ENCODE measurements at regions not wholly inside any gene's neighbourhood (a gene's known extent, or its start where the extent isn't known, plus 50 kb on each side); places are given as distances from the start of the nearest gene placed in this dataset.

DNA sequence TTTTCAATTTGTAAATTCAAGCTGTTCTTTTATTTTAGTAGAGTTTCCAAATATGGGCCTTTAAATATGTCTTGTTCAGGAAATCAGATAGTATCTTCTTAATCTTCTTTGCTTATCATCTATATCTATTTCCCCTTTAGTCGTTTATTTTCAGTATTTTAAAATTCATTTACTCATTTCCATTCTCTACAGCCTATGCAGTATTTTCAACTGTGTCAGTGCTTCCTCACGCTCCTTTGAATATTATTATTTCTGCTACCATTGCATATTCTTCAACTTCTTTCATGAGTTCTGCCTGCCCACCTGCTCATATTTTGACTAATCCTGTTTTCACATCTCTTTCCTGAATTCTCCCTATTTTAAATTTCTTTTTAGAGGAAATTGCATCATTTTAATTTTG is 185.4 kb downstream of the DKK2 start:
- Histone ChIP-seq H3K9me2 (replicated peaks; ENCODE audit: insufficient read depth, low read length) (no peaks in the 10 kb centered on the region), H3K4me3 (ENCODE audit: insufficient read depth, low read length, poor library complexity, severe bottlenecking) (no peak overlapping the region), H3K27ac (ENCODE audit: low read depth, low read length) (no peak overlapping the region), H3K9me3 (ENCODE audit: insufficient read depth, low read length) (no peaks in the 10 kb centered on the region), H4K20me1 (ENCODE audit: low read depth, low read length) (no peaks in the 10 kb centered on the region), H3F3A (ENCODE audit: insufficient read depth) (no peaks in the 10 kb centered on the region), H3K4me2 (ENCODE audit: low read depth, low read length, poor library complexity, severe bottlenecking) (no peak overlapping the region), H3K27me3 (ENCODE audit: low read length) (no peaks in the 10 kb centered on the region), H3K79me2 (ENCODE audit: insufficient read depth, low read length) (no peaks in the 10 kb centered on the region), H3K36me3 (ENCODE audit: low read length) (no peaks in the 10 kb centered on the region), H3K9ac (ENCODE audit: low read length) (no peak overlapping the region), H2AFZ (ENCODE audit: low read depth, low read length, severe bottlenecking) (no peak overlapping the region)
- TF ChIP-seq EZH2phosphoT487 (conservative IDR thresholded peaks at IDR 0.05; ENCODE audit: low read length), result no peak
- TF ChIP-seq, protein P1, sequence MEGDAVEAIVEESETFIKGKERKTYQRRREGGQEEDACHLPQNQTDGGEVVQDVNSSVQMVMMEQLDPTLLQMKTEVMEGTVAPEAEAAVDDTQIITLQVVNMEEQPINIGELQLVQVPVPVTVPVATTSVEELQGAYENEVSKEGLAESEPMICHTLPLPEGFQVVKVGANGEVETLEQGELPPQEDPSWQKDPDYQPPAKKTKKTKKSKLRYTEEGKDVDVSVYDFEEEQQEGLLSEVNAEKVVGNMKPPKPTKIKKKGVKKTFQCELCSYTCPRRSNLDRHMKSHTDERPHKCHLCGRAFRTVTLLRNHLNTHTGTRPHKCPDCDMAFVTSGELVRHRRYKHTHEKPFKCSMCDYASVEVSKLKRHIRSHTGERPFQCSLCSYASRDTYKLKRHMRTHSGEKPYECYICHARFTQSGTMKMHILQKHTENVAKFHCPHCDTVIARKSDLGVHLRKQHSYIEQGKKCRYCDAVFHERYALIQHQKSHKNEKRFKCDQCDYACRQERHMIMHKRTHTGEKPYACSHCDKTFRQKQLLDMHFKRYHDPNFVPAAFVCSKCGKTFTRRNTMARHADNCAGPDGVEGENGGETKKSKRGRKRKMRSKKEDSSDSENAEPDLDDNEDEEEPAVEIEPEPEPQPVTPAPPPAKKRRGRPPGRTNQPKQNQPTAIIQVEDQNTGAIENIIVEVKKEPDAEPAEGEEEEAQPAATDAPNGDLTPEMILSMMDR (IDR thresholded peaks at IDR 0.05; ENCODE audit: insufficient read depth, low read length, poor library complexity, severe bottlenecking), result no peak

DNA sequence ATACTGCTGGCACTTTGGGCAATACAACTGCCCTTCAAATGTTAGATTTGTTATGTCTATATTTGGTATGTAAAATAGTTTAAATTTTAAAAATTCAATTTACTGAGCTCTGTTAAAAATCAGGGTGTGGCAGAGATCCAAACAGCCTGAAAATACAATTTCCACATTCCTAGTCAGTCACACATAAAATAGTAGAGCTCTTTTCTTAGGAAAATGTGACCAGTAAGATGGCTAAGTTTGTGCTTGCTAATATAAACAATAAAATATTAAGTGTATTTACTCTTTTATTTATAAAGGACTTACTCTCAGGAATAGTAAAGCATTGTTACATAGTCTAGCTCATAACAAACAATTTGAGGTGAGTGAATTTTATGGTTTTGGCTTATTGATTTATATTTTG is 200.2 kb downstream of the DKK2 start:
- no peak overlapping the region for H3K4me2 ChIP-seq (ENCODE audit: low read depth, low read length, poor library complexity, severe bottlenecking)
- H3K79me2 ChIP-seq (ENCODE audit: insufficient read depth, low read length), result no peaks in the 10 kb centered on the region
- no peak overlapping the region for H3K9ac ChIP-seq (ENCODE audit: low read length)
- no peaks in the 10 kb centered on the region for H3K36me3 ChIP-seq (ENCODE audit: low read length)
- no peak overlapping the region for H3K4me3 ChIP-seq (ENCODE audit: insufficient read depth, low read length, poor library complexity, severe bottlenecking)
- H3K27ac ChIP-seq (ENCODE audit: low read depth, low read length), result no peak overlapping the region
- TF ChIP-seq, protein P1 (IDR thresholded peaks at IDR 0.05; ENCODE audit: insufficient read depth, low read length, poor library complexity, severe bottlenecking), result no peak
- TF ChIP-seq EZH2phosphoT487 (conservative IDR thresholded peaks at IDR 0.05; ENCODE audit: low read length), result no peak
- no peak overlapping the region for H2AFZ ChIP-seq (ENCODE audit: low read depth, low read length, severe bottlenecking)
- H3K9me3 ChIP-seq (ENCODE audit: insufficient read depth, low read length), result no peaks in the 10 kb centered on the region
- no peaks in the 10 kb centered on the region for H3K27me3 ChIP-seq (ENCODE audit: low read length)
- no peaks in the 10 kb centered on the region for H3K9me2 ChIP-seq (replicated peaks; ENCODE audit: insufficient read depth, low read length)
- no peaks in the 10 kb centered on the region for H4K20me1 ChIP-seq (ENCODE audit: low read depth, low read length)
- H3F3A ChIP-seq (ENCODE audit: insufficient read depth), result no peaks in the 10 kb centered on the region

DNA sequence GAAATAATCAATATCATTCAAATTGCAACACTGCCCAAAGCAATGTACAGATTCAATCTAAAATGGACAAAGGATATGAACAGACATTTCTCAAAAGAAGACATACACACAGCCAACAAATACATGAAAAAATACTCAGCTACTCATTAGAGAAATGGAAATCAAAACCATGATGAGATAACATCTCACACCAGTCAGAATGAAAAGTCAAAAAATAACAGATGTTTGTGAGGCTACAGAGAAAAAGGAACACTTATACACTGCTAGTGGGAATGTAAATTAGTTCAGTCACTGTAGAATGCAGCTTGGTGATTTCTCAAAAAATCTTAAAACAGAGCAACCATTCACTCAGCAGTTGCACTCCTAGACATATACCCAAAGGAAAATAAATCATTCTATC is 205.2 kb downstream of the DKK2 start:
- Histone ChIP-seq H3K4me2 (ENCODE audit: low read depth, low read length, poor library complexity, severe bottlenecking) (no peak overlapping the region), H3K27ac (ENCODE audit: low read depth, low read length) (no peak overlapping the region)
- TF ChIP-seq, protein P1 (IDR thresholded peaks at IDR 0.05; ENCODE audit: insufficient read depth, low read length, poor library complexity, severe bottlenecking), result no peak
- TF ChIP-seq EZH2phosphoT487 (conservative IDR thresholded peaks at IDR 0.05; ENCODE audit: low read length), result no peak

More for the DNA sequence above, 205.2 kb downstream of the DKK2 start:
- Histone ChIP-seq H3K9me2 (replicated peaks; ENCODE audit: insufficient read depth, low read length) (no peaks in the 10 kb centered on the region), H4K20me1 (ENCODE audit: low read depth, low read length) (no peaks in the 10 kb centered on the region), H3K9me3 (ENCODE audit: insufficient read depth, low read length) (no peaks in the 10 kb centered on the region), H3K36me3 (ENCODE audit: low read length) (no peaks in the 10 kb centered on the region), H3K79me2 (ENCODE audit: insufficient read depth, low read length) (no peaks in the 10 kb centered on the region), H3K27me3 (ENCODE audit: low read length) (no peaks in the 10 kb centered on the region), H3K4me3 (ENCODE audit: insufficient read depth, low read length, poor library complexity, severe bottlenecking) (no peak overlapping the region), H3F3A (ENCODE audit: insufficient read depth) (no peaks in the 10 kb centered on the region), H3K9ac (ENCODE audit: low read length) (no peak overlapping the region), H2AFZ (ENCODE audit: low read depth, low read length, severe bottlenecking) (no peak overlapping the region)

All from SU-DHL-6 (cell line).